ENCODE measurements at regions not wholly inside any gene's neighbourhood (a gene's known extent, or its start where the extent isn't known, plus 50 kb on each side); places are given as distances from the start of the nearest gene placed in this dataset.

DNA sequence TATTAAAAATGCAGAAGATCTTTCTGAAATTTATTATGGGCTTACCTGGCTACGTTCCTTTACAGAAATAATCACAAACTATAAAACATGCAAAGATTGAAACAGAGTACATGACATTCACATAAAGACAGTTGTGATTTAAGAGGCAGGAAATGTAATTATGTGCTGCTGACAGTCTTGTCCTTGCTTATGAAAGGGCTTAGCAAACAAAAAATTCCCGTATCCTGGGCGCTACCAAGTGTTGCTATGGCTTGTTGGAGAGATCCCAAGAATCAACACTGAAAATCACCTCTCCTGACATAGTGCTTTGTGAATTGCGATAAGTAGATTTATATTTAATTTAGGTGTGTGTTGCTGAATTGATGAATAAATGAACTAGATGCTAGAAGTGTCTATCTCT is 352.5 kb upstream of the C9orf72 start:
- Histone ChIP-seq H3K4me1 (ENCODE audit: insufficient read depth, low read length) (no peaks in the 10 kb centered on the region), H3K27me3 (ENCODE audit: insufficient read depth, low read length) (no peaks in the 10 kb centered on the region), H3K4me3 (ENCODE audit: low read length) (no peak overlapping the region), H3K9me3 (ENCODE audit: low read depth, low read length) (no peaks in the 10 kb centered on the region)

GRCh38 chr9:27929841-27930240 is 356.6 kb upstream of the C9orf72 start:
- no peaks in the 10 kb centered on the region for H3K4me1 ChIP-seq (ENCODE audit: insufficient read depth, low read length)
- H3K4me3 ChIP-seq (ENCODE audit: low read length): no peak overlapping the region
- no peaks in the 10 kb centered on the region for H3K9me3 ChIP-seq (ENCODE audit: low read depth, low read length)
- H3K27me3 ChIP-seq (ENCODE audit: insufficient read depth, low read length): no peaks in the 10 kb centered on the region

DNA sequence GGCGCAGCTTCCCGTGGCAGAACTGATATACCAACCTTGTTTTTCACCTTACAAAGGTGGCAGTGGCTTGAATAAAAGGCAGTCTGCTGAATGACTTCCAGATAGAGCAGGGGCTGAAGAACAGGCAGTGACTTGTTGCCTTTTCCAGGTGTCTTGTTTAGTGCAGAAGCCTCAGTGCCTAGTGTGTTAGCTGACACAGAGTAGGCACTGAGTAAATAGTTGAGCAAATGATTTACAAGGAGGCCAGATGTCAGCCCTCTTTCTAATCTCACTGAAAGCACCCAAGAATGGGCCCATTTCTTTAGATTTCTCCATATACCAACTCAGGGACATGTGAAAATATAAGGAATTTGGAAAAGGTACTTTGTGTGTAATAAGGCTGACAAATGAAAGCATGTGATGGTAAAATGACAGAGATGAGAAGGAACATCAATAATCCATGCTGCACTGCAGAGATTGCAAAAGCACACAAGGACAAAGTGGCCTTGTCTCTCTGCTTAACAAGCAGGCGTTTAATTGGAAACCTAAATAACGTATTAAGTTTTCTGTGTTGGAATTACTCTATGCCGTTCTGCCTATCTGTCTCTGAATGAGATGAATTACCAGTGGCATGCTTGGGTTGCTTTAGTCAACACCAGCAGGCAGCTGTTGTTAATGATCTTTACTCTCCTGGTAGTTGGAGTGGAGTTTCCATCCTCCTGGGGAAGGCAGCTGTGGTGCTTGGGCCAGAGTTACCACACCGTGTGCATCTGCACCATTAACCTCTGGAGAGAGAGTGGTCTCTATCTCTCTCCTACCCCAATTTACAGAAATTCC is 360.1 kb upstream of the C9orf72 start:
- H3K9me3 ChIP-seq (ENCODE audit: low read depth, low read length): no peaks in the 10 kb centered on the region
- H3K27me3 ChIP-seq (ENCODE audit: insufficient read depth, low read length): no peaks in the 10 kb centered on the region
- H3K4me1 ChIP-seq (ENCODE audit: insufficient read depth, low read length): no peaks in the 10 kb centered on the region
- H3K4me3 ChIP-seq (ENCODE audit: low read length): no peak overlapping the region

- no peaks in the 10 kb centered on the region for H3K9me3 ChIP-seq (ENCODE audit: low read depth, low read length)
- H3K4me1 ChIP-seq (ENCODE audit: insufficient read depth, low read length): no peaks in the 10 kb centered on the region
- no peak overlapping the region for H3K4me3 ChIP-seq (ENCODE audit: low read length)
- H3K27me3 ChIP-seq (ENCODE audit: insufficient read depth, low read length): no peaks in the 10 kb centered on the region
These were observed 361.2 kb upstream of the C9orf72 start for GRCh38 chr9:27934471-27934870.

DNA sequence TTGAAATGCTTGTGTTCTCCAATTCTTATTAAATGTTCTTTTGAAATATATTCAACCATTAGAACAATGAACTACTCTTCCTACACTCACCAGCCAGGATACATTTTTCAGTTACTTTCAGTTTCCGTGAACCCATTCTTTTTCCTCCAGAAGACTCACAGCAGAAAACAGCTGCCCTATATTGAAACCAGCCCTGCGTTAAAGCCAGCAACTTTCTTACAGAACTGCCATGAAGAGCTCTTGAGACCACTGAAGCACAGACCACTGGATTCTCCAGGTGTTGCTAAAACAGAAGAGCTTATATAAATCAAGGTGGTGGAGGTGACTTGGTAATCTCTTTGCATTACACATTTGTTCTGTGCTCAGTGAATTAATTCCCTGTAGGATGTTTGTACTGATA is 365.9 kb upstream of the C9orf72 start:
- Histone ChIP-seq H3K4me3 (ENCODE audit: low read length) (no peak overlapping the region), H3K4me1 (ENCODE audit: insufficient read depth, low read length) (no peaks in the 10 kb centered on the region), H3K27me3 (ENCODE audit: insufficient read depth, low read length) (no peaks in the 10 kb centered on the region), H3K9me3 (ENCODE audit: low read depth, low read length) (no peaks in the 10 kb centered on the region)

- Histone ChIP-seq H3K4me1 (ENCODE audit: insufficient read depth, low read length) (no peaks in the 10 kb centered on the region), H3K9me3 (ENCODE audit: low read depth, low read length) (no peaks in the 10 kb centered on the region), H3K4me3 (ENCODE audit: low read length) (no peak overlapping the region), H3K27me3 (ENCODE audit: insufficient read depth, low read length) (no peaks in the 10 kb centered on the region)
These were observed 367.3 kb upstream of the C9orf72 start for GRCh38 chr9:27940535-27940934.

DNA sequence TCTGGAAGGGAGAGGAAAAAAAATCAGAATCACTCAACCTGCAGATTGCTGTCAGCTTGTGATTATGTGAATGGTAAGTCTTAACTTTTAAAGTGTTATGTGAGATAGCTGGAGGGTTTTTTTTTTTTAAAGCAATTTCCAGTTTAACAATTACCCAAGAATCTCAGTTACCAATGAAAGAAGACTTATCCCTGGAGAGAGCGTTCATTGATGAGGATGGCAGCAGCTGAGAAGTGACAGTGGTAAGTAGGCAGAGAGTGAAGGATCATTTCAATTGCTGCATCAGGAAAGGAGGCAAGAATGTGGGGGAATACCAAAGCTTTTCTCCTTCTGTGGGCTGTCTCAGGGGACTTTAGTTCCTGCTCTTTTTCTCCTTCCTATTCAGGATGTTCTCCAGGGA is 370.2 kb upstream of the C9orf72 start:
- Histone ChIP-seq H3K27me3 (ENCODE audit: insufficient read depth, low read length) (no peaks in the 10 kb centered on the region), H3K9me3 (ENCODE audit: low read depth, low read length) (no peaks in the 10 kb centered on the region), H3K4me3 (ENCODE audit: low read length) (no peak overlapping the region), H3K4me1 (ENCODE audit: insufficient read depth, low read length) (no peaks in the 10 kb centered on the region)

- H3K27me3 ChIP-seq (ENCODE audit: insufficient read depth, low read length): no peaks in the 10 kb centered on the region
- H3K4me1 ChIP-seq (ENCODE audit: insufficient read depth, low read length): no peaks in the 10 kb centered on the region
- no peaks in the 10 kb centered on the region for H3K9me3 ChIP-seq (ENCODE audit: low read depth, low read length)
- no peak overlapping the region for H3K4me3 ChIP-seq (ENCODE audit: low read length)
These were observed 372.1 kb upstream of the C9orf72 start for GRCh38 chr9:27945386-27945785.

- Histone ChIP-seq H3K4me1 (ENCODE audit: insufficient read depth, low read length) (no peaks in the 10 kb centered on the region), H3K4me3 (ENCODE audit: low read length) (no peak overlapping the region), H3K27me3 (ENCODE audit: insufficient read depth, low read length) (no peaks in the 10 kb centered on the region), H3K9me3 (ENCODE audit: low read depth, low read length) (no peaks in the 10 kb centered on the region)
These were observed 377.1 kb upstream of the C9orf72 start for GRCh38 chr9:27950382-27950781.

GRCh38 chr9:27954858-27955257 is 381.6 kb upstream of the C9orf72 start:
- no peaks in the 10 kb centered on the region for H3K9me3 ChIP-seq (ENCODE audit: low read depth, low read length)
- no peaks in the 10 kb centered on the region for H3K4me1 ChIP-seq (ENCODE audit: insufficient read depth, low read length)
- H3K4me3 ChIP-seq (ENCODE audit: low read length): no peak overlapping the region
- H3K27me3 ChIP-seq (ENCODE audit: insufficient read depth, low read length): no peaks in the 10 kb centered on the region

GRCh38 chr9:27963836-27964235 is 390.6 kb upstream of the C9orf72 start:
- Histone ChIP-seq H3K4me3 (ENCODE audit: low read length) (no peak overlapping the region), H3K9me3 (ENCODE audit: low read depth, low read length) (no peaks in the 10 kb centered on the region), H3K27me3 (ENCODE audit: insufficient read depth, low read length) (no peaks in the 10 kb centered on the region), H3K4me1 (ENCODE audit: insufficient read depth, low read length) (no peaks in the 10 kb centered on the region)

DNA sequence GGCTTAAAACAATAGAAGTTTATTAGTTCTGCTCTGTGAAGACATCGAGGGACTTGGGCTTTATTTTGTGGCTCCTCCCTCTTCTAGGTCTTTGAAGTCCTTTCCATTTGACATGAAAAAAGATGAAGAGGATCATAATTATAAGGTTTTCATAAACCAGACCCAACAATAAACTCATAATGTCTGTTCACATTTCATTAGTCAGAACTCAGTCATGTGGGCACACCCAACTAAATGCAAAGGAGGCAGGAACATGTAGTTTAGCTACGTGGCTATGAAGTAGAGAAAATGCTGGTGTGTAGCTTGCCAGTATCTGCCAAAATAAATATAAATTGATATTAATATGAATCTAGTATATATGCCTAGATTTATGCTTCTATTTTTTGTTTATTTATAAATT is 393.9 kb upstream of the C9orf72 start:
- Histone ChIP-seq H3K4me1 (ENCODE audit: insufficient read depth, low read length) (no peaks in the 10 kb centered on the region), H3K4me3 (ENCODE audit: low read length) (no peak overlapping the region), H3K27me3 (ENCODE audit: insufficient read depth, low read length) (no peaks in the 10 kb centered on the region), H3K9me3 (ENCODE audit: low read depth, low read length) (no peaks in the 10 kb centered on the region)

- Histone ChIP-seq H3K27me3 (ENCODE audit: insufficient read depth, low read length) (no peaks in the 10 kb centered on the region), H3K4me1 (ENCODE audit: insufficient read depth, low read length) (no peaks in the 10 kb centered on the region), H3K9me3 (ENCODE audit: low read depth, low read length) (no peaks in the 10 kb centered on the region), H3K4me3 (ENCODE audit: low read length) (no peak overlapping the region)
These were observed 404.6 kb upstream of the C9orf72 start for GRCh38 chr9:27977931-27978330.

DNA sequence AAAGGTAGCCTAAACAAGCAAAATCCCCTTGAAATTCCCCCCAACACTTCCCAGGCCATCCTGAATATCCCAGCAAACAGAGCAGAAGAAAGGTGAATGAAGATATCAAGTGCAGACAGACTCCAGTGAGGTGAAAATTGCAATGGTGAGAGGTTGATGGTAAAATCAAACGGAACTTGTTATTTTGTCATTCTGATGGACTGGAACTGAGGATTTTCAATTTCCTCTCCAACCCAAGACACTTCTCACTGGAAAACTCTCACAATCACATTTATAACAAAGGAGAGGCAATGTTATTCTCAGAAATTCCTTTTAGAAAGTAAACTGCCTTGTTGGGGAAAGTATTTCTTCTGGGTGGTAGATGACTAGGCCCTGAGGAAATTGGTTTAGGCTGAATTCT is 412.4 kb upstream of the C9orf72 start:
- Histone ChIP-seq H3K4me3 (ENCODE audit: low read length) (no peak overlapping the region), H3K27me3 (ENCODE audit: insufficient read depth, low read length) (no peaks in the 10 kb centered on the region), H3K9me3 (ENCODE audit: low read depth, low read length) (no peaks in the 10 kb centered on the region), H3K4me1 (ENCODE audit: insufficient read depth, low read length) (no peaks in the 10 kb centered on the region)

DNA sequence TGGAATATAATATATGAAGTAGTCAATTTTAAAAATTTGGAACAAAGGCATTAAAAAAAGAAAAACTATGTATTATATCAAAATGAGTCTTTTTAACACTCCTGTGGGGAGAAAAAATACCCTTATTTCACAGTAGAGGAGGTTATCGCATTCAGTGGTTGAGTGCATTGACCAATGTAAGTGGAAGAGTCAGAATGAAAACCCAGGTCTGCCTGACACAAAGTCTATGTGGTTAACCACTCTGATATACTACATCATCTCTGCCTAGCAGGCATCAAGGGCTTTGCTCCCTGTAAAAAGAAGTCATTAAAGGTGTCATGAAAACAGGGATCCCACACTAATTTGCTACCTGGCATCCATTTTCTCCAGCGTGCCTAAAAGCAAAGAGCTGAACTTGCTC is 417.2 kb upstream of the C9orf72 start:
- Histone ChIP-seq H3K27me3 (ENCODE audit: insufficient read depth, low read length) (no peaks in the 10 kb centered on the region), H3K4me1 (ENCODE audit: insufficient read depth, low read length) (no peaks in the 10 kb centered on the region), H3K4me3 (ENCODE audit: low read length) (no peak overlapping the region), H3K9me3 (ENCODE audit: low read depth, low read length) (no peaks in the 10 kb centered on the region)

- Histone ChIP-seq H3K9me3 (ENCODE audit: low read depth, low read length) (no peaks in the 10 kb centered on the region), H3K4me1 (ENCODE audit: insufficient read depth, low read length) (no peaks in the 10 kb centered on the region), H3K27me3 (ENCODE audit: insufficient read depth, low read length) (no peaks in the 10 kb centered on the region), H3K4me3 (ENCODE audit: low read length) (no peak overlapping the region)
These were observed 417.9 kb upstream of the C9orf72 start for GRCh38 chr9:27991221-27991620.
